Calu3 (cell line): ENCODE measurements at regions not wholly inside any gene's neighbourhood (a gene's known extent, or its start where the extent isn't known, plus 50 kb on each side); places are given as distances from the start of the nearest gene placed in this dataset.

ENCODE experiments used
- BruUV-seq: library from RNA; stranded (reverse); fragments of 400-500 nt; replicated peaks from 2 replicates; lab custom pipeline; 2021; lab: Mats Ljungman, UMichigan
- CTCF ChIA-PET: fragments of 300-600 bp; sonication (Branson Sonifier 250); formaldehyde crosslinking; loops from one replicate; lab custom pipeline; 2022; ENCODE audit warnings: antibody characterized with exemption; lab: Charles Lee
- DNase-seq: peaks from one replicate; pipeline ENCODE4 v3.0.0; 2022
- H3K27ac Mint-ChIP-seq: one replicate; pipeline ENCODE4 v1.8.0; 2022; ENCODE audit warnings: mixed read lengths; ENCODE audit not compliant: unreplicated experiment
- H3K27me3 Mint-ChIP-seq: one replicate; pipeline ENCODE4 v1.8.0; 2022; ENCODE audit warnings: mixed read lengths; ENCODE audit not compliant: unreplicated experiment
- H3K36me3 Mint-ChIP-seq: one replicate; pipeline ENCODE4 v1.8.0; 2022; ENCODE audit warnings: mild to moderate bottlenecking, moderate library complexity, mixed read lengths; ENCODE audit not compliant: insufficient read depth, unreplicated experiment
- H3K4me1 Mint-ChIP-seq: one replicate; pipeline ENCODE4 v1.8.0; 2022; ENCODE audit warnings: mild to moderate bottlenecking, low read depth, mixed read lengths; ENCODE audit not compliant: unreplicated experiment
- H3K4me3 Mint-ChIP-seq: one replicate; pipeline ENCODE4 v1.8.0; 2022; ENCODE audit warnings: mild to moderate bottlenecking, low read depth, moderate library complexity, mixed read lengths; ENCODE audit not compliant: unreplicated experiment
- H3K9me3 Mint-ChIP-seq: one replicate; pipeline ENCODE4 v1.8.0; 2022; ENCODE audit warnings: low read depth, mixed read lengths; ENCODE audit not compliant: unreplicated experiment
- CTCF ChIP-seq: fragments of 200-600 bp; IDR thresholded peaks from one replicate; pipeline ENCODE4 v1.8.0; 2022; ENCODE audit warnings: antibody characterized with exemption; ENCODE audit not compliant: unreplicated experiment
- intact Hi-C: fragments of 100-400 bp; cut with micrococcal nuclease; formaldehyde crosslinking; loops from one replicate; pipeline ENCODE4 v1.10.0; 2022; ENCODE audit not compliant: unreplicated experiment

GRCh38 chr13:103394618-103395017, 328.4 kb upstream of the SLC10A2 start:
- intact Hi-C loops, result no loop called here
- Mint-ChIP-seq H3K27me3 (no peaks in the 10 kb centered on the region), H3K36me3 (no peaks in the 10 kb centered on the region), H3K9me3 (no peaks in the 10 kb centered on the region), H3K27ac (no peak overlapping the region), H3K4me3 (no peak overlapping the region), H3K4me1 (no peaks in the 10 kb centered on the region)
- TF ChIP-seq CTCF, result no peak
- CTCF ChIA-PET, result no interaction called here
- no TSS peak for BruUV-seq
- DNase-seq, result no peak

- Mint-ChIP-seq H3K9me3 (no peaks in the 10 kb centered on the region), H3K27me3 (no peaks in the 10 kb centered on the region), H3K36me3 (no peaks in the 10 kb centered on the region), H3K27ac (no peak overlapping the region), H3K4me1 (no peaks in the 10 kb centered on the region), H3K4me3 (no peak overlapping the region)
- no TSS peak for BruUV-seq
- no peak for TF ChIP-seq CTCF
- CTCF ChIA-PET, result no interaction called here
- intact Hi-C loops, result no loop called here
- no peak for DNase-seq
These were observed 325.7 kb upstream of the SLC10A2 start for GRCh38 chr13:103391936-103392335.

GRCh38 chr13:103388839-103389238, 322.6 kb upstream of the SLC10A2 start:
- Mint-ChIP-seq H3K9me3 (no peaks in the 10 kb centered on the region), H3K4me3 (no peak overlapping the region), H3K4me1 (no peaks in the 10 kb centered on the region), H3K27ac (no peak overlapping the region), H3K36me3 (no peaks in the 10 kb centered on the region), H3K27me3 (no peaks in the 10 kb centered on the region)
- CTCF ChIA-PET, result no interaction called here
- no peak for TF ChIP-seq CTCF
- intact Hi-C loops, result no loop called here
- no peak for DNase-seq
- no TSS peak for BruUV-seq

- CTCF ChIA-PET, result no interaction called here
- no peaks in the 10 kb centered on the region for H3K36me3 Mint-ChIP-seq
- H3K9me3 Mint-ChIP-seq, result no peaks in the 10 kb centered on the region
- no peaks in the 10 kb centered on the region for H3K4me1 Mint-ChIP-seq
- no peak for DNase-seq
- intact Hi-C loops, result no loop called here
- no TSS peak for BruUV-seq
- no peak overlapping the region for H3K27ac Mint-ChIP-seq
- H3K27me3 Mint-ChIP-seq, result no peaks in the 10 kb centered on the region
- H3K4me3 Mint-ChIP-seq, result no peak overlapping the region
- TF ChIP-seq CTCF, result no peak
These were observed 320.1 kb upstream of the SLC10A2 start for GRCh38 chr13:103386341-103386740.
